Activated CD4-positive, CD25-positive, alpha-beta regulatory T cell treated with anti-CD3 and anti-CD28 coated beads, Interleukin-2, amount 50 U/mL, for 16 hours (primary cell): ENCODE measurements at regions not wholly inside any gene's neighbourhood (a gene's known extent, or its start where the extent isn't known, plus 50 kb on each side); places are given as distances from the start of the nearest gene placed in this dataset.

Experiments
- DNase-seq: peaks from one replicate; pipeline ENCODE4 v3.0.0-alpha.2; 2020; ENCODE audit warnings: low read depth, low spot score

GRCh38 chr1:239922778-239923522 lies 168.7 kb upstream of the FMN2 start:
- no peak for DNase-seq

GRCh38 chr1:239924741-239925350 lies 166.8 kb upstream of the FMN2 start:
- DNase-seq: no peak

GRCh38 chr1:239926184-239926583 lies 165.5 kb upstream of the FMN2 start:
- DNase-seq: no peak

- DNase-seq: no peak
Observed at GRCh38 chr1:239929317-239929716, 162.4 kb upstream of the FMN2 start.

GRCh38 chr1:239930686-239931262 lies 160.9 kb upstream of the FMN2 start:
- DNase-seq: no peak

GRCh38 chr1:239931341-239931740 lies 160.3 kb upstream of the FMN2 start:
- DNase-seq: no peak

- DNase-seq: no peak
Observed at GRCh38 chr1:239939602-239940001, 152.1 kb upstream of the FMN2 start.

- no peak for DNase-seq
Observed at GRCh38 chr1:239943761-239944160, 147.9 kb upstream of the FMN2 start.

GRCh38 chr1:239944666-239945065 lies 147.0 kb upstream of the FMN2 start:
- DNase-seq: no peak

- no peak for DNase-seq
Observed at GRCh38 chr1:239947801-239948200, 143.9 kb upstream of the FMN2 start.

GRCh38 chr1:239951511-239952140 lies 140.1 kb upstream of the FMN2 start:
- no peak for DNase-seq

- no peak for DNase-seq
Observed at GRCh38 chr1:239952348-239953308, 139.1 kb upstream of the FMN2 start.

- no peak for DNase-seq
Observed at GRCh38 chr1:239954836-239955235, 136.8 kb upstream of the FMN2 start.

- DNase-seq: no peak
Observed at GRCh38 chr1:239955431-239955830, 136.3 kb upstream of the FMN2 start.

- DNase-seq: no peak
Observed at GRCh38 chr1:239956263-239956662, 135.4 kb upstream of the FMN2 start.

- no peak for DNase-seq
Observed at GRCh38 chr1:239958063-239958462, 133.6 kb upstream of the FMN2 start.

GRCh38 chr1:239960366-239960765 lies 131.3 kb upstream of the FMN2 start:
- no peak for DNase-seq

GRCh38 chr1:239963856-239964255 lies 127.8 kb upstream of the FMN2 start:
- no peak for DNase-seq

GRCh38 chr1:239976130-239976968 lies 115.3 kb upstream of the FMN2 start:
- DNase-seq: no peak

GRCh38 chr1:239977416-239977815 lies 114.3 kb upstream of the FMN2 start:
- no peak for DNase-seq

- DNase-seq: no peak
Observed at GRCh38 chr1:239979456-239979855, 112.2 kb upstream of the FMN2 start.
